ACC112 (cell line): ENCODE measurements at regions not wholly inside any gene's neighbourhood (a gene's known extent, or its start where the extent isn't known, plus 50 kb on each side); places are given as distances from the start of the nearest gene placed in this dataset.

Source experiments
- H2AFZ ChIP-seq: fragments of 200-600 bp; sonication (generic); one replicate; pipeline ENCODE4 v1.6.0; 2017; ENCODE audit warnings: antibody characterized with exemption, low read length; ENCODE audit not compliant: unreplicated experiment
- H3K27ac ChIP-seq: fragments of 200-600 bp; sonication (generic); 2 replicates; pipeline ENCODE4 v1.5.1; 2014; ENCODE audit warnings: low read depth, mild to moderate bottlenecking, antibody characterized with exemption, low read length, moderate library complexity
- H3K27me3 ChIP-seq: fragments of 200-600 bp; sonication (generic); 2 replicates; pipeline ENCODE4 v1.6.1; 2014; ENCODE audit warnings: mild to moderate bottlenecking, antibody characterized with exemption, low read length, moderate library complexity, mixed read lengths; ENCODE audit not compliant: insufficient read depth
- H3K36me3 ChIP-seq: fragments of 200-600 bp; sonication (generic); 2 replicates; pipeline ENCODE4 v1.6.1; 2016; ENCODE audit warnings: mild to moderate bottlenecking, antibody characterized with exemption, low read length, moderate library complexity, mixed read lengths; ENCODE audit not compliant: insufficient read depth
- H3K4me1 ChIP-seq: fragments of 200-600 bp; sonication (generic); one replicate; pipeline ENCODE4 v1.6.1; 2016; ENCODE audit warnings: low read length, mixed read lengths; ENCODE audit not compliant: insufficient read depth, unreplicated experiment, control insufficient read depth
- H3K4me3 ChIP-seq: fragments of 200-600 bp; sonication (generic); 2 replicates; pipeline ENCODE4 v1.5.1; 2014; ENCODE audit warnings: mild to moderate bottlenecking, low read depth, low read length
- H3K79me2 ChIP-seq: fragments of 200-600 bp; sonication (generic); one replicate; pipeline ENCODE4 v1.6.0; 2016; ENCODE audit warnings: low read length; ENCODE audit not compliant: control insufficient read depth, unreplicated experiment, insufficient read depth

DNA sequence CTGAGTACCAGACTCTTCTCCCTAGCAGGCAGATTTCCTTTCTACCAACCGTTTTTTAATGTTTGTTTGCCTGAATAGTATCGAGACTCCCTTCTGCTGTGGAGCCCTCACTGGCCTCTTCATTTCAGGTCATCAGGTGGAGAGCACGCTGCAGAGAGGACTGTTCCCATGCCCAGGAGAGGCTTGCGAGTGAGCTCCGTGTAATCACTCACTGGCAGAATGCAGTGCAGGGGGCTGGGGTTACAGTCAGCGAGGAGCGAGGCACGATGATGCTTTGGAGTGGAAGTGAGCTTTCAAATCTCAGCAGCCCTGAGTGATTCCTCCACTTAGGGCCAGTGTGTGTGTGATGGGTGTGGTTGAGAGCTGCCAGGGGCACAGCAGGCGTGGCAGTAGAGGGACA, 385.2 kb downstream of the SHQ1 start:
- no peak overlapping the region for H3K27ac ChIP-seq
- no peaks in the 10 kb centered on the region for H3K36me3 ChIP-seq
- no peak overlapping the region for H3K4me3 ChIP-seq
- no peaks in the 10 kb centered on the region for H3K79me2 ChIP-seq
- H2AFZ ChIP-seq: no peak overlapping the region
- H3K27me3 ChIP-seq: peaks cover 87% of the 10 kb centered on the region
- no peaks in the 10 kb centered on the region for H3K4me1 ChIP-seq

DNA sequence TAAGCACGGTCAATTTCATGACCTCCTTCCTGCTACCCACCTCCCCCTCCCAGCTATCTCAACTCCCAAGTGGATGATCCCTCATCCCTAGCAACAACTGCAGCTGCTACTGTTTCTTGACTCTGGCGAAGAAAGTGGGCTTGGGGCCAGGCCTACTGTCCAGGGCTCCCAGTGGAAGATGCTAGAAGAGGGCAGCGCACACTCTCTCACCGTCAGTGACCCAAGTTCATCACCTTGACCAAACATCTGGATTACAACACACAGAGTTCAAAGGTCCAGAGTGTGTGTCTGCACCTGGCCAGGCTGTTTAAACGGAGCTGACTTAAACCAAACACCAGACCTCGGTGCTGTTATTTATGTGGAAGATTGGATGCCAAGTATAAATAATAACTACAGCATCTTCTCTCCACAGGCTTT, 385.6 kb downstream of the SHQ1 start:
- Histone ChIP-seq H3K4me1 (no peaks in the 10 kb centered on the region), H3K27ac (no peak overlapping the region), H3K36me3 (no peaks in the 10 kb centered on the region), H3K27me3 (peaks cover 85% of the 10 kb centered on the region), H2AFZ (no peak overlapping the region), H3K4me3 (no peak overlapping the region), H3K79me2 (no peaks in the 10 kb centered on the region)

DNA sequence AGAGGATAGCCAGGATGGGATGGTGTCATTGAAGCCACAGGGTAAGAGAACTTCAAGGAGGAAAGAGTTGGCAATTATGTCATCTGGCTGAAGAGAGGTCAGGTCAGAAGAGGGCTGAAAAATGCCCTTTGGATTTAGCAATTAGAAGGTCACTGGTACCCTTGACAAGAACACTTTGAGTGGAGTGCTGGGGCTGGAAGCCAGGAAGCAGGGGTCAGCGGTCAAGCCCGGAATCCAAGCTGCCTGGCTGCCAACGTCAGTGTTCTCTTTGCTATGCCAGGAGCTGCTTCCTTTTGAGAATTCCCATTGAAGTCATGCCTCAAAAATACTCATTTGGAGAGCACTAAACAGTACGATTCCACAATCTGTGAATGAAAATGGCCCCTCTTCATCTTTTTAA, 386.5 kb downstream of the SHQ1 start:
- Histone ChIP-seq H3K4me1 (no peaks in the 10 kb centered on the region), H3K27ac (no peak overlapping the region), H2AFZ (no peak overlapping the region), H3K36me3 (no peaks in the 10 kb centered on the region), H3K27me3 (peaks cover 76% of the 10 kb centered on the region), H3K79me2 (no peaks in the 10 kb centered on the region), H3K4me3 (no peak overlapping the region)

- Histone ChIP-seq H3K27me3 (peaks cover 63% of the 10 kb centered on the region), H3K27ac (no peak overlapping the region), H2AFZ (no peak overlapping the region), H3K4me1 (no peaks in the 10 kb centered on the region), H3K36me3 (no peaks in the 10 kb centered on the region), H3K79me2 (no peaks in the 10 kb centered on the region), H3K4me3 (no peak overlapping the region)
Observed at GRCh38 chr3:72460205-72461174, 387.8 kb downstream of the SHQ1 start.

GRCh38 chr3:72459588-72459987, 388.7 kb downstream of the SHQ1 start:
- Histone ChIP-seq H3K79me2 (no peaks in the 10 kb centered on the region), H3K27me3 (peaks cover 62% of the 10 kb centered on the region), H3K4me3 (no peak overlapping the region), H3K4me1 (no peaks in the 10 kb centered on the region), H3K36me3 (no peaks in the 10 kb centered on the region), H2AFZ (no peak overlapping the region), H3K27ac (no peak overlapping the region)

DNA sequence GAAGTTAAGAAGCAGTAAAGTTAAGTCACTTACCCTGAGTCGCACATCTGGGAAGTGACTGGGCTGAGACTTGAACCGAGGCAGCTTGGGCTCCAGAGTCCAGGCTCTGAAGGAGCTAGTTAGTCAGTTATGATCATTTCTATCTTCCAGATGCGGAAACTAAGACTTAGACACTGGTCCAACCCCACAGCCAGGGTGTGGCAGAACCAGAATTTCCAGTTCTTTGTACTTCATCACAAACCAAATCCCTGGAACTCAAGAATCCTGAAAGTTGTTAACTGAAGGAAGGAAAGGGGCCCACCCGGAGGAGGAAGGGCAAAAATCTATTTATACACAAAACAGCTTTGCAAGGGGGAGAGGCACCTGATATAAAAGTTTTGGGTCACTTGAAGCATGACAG, 389.9 kb downstream of the SHQ1 start:
- H3K4me1 ChIP-seq: no peaks in the 10 kb centered on the region
- H3K27me3 ChIP-seq: peaks cover 60% of the 10 kb centered on the region
- H2AFZ ChIP-seq: no peak overlapping the region
- no peaks in the 10 kb centered on the region for H3K36me3 ChIP-seq
- H3K27ac ChIP-seq: no peak overlapping the region
- no peaks in the 10 kb centered on the region for H3K79me2 ChIP-seq
- no peak overlapping the region for H3K4me3 ChIP-seq

GRCh38 chr3:72454441-72454840, 393.8 kb downstream of the SHQ1 start:
- no peak overlapping the region for H3K27ac ChIP-seq

GRCh38 chr3:72453706-72454105, 394.5 kb downstream of the SHQ1 start:
- H3K27me3 ChIP-seq: peaks cover 44% of the 10 kb centered on the region
- H3K27ac ChIP-seq: no peak overlapping the region
- H3K36me3 ChIP-seq: no peaks in the 10 kb centered on the region
- H3K4me1 ChIP-seq: no peaks in the 10 kb centered on the region
- no peak overlapping the region for H3K4me3 ChIP-seq
- no peaks in the 10 kb centered on the region for H3K79me2 ChIP-seq
- H2AFZ ChIP-seq: no peak overlapping the region

More at GRCh38 chr3:72454441-72454840, 393.8 kb downstream of the SHQ1 start:
- H3K4me1 ChIP-seq: no peaks in the 10 kb centered on the region
- no peaks in the 10 kb centered on the region for H3K36me3 ChIP-seq
- no peaks in the 10 kb centered on the region for H3K79me2 ChIP-seq
- no peak overlapping the region for H2AFZ ChIP-seq
- peaks cover 50% of the 10 kb centered on the region for H3K27me3 ChIP-seq
- H3K4me3 ChIP-seq: no peak overlapping the region

DNA sequence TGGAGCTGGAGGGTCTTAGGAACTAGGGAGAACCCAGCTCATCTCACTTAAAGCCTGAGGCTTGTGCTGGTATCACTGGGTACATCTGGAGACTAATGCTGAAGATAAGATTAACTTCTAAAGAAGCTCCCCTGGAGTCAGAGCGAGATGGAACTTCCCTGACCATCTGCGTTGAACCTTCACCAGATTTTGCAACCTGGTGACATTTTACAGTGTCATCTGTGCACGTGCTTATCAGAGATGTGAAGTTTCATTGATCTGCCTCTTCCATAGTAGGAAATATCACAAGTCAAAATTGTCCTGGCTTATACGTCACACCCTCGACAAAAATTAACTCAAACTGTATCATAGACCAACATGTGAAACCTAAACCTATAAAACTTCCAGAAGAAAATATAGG, 395.5 kb downstream of the SHQ1 start:
- H2AFZ ChIP-seq: no peak overlapping the region
- no peak overlapping the region for H3K27ac ChIP-seq
- no peaks in the 10 kb centered on the region for H3K79me2 ChIP-seq
- H3K4me3 ChIP-seq: no peak overlapping the region
- H3K4me1 ChIP-seq: no peaks in the 10 kb centered on the region
- H3K36me3 ChIP-seq: no peaks in the 10 kb centered on the region
- peaks cover 44% of the 10 kb centered on the region for H3K27me3 ChIP-seq

DNA sequence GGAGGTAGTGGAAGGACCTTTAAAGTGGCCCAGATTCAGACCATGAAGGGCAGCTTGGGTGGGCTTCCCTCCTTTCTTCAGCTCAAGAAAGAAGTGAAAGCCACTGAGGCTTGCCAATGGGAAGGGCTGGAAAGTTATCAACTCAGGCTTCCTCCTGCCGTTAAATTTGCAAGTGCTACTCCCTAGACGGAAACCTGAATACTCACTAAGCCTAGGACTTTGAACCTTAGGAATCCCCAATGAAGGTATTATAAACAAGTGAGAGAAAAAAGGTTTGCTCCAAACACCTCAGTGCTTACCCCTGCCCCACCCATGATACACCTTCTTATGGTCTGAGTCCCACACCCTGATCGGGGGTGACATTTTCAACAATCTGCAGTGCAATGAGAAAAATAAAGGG, 396.4 kb downstream of the SHQ1 start:
- Histone ChIP-seq H3K4me1 (no peaks in the 10 kb centered on the region), H3K4me3 (no peak overlapping the region), H3K27me3 (peaks cover 44% of the 10 kb centered on the region), H2AFZ (no peak overlapping the region), H3K36me3 (no peaks in the 10 kb centered on the region), H3K27ac (no peak overlapping the region), H3K79me2 (no peaks in the 10 kb centered on the region)

DNA sequence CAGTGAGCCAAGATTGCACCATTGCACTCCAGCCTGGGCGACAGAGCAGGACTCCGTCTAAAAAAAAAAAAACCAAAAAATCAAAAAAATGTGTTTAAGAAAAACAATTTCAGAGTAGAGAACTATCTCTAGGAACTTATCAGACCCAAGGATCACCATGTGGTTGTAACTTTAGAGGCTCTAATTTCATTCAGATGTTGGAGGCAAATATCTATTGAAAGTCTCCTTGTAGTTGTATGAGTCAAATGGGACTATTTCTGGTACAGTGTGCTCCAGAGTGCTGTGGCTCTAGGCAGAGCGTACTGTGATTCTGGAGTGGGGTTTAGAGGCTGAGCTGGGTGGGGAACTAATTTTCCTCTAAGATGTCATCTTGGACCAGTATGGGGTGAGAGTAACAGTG, 398.7 kb downstream of the SHQ1 start:
- no peak overlapping the region for H3K4me3 ChIP-seq
- H3K79me2 ChIP-seq: peaks cover 22% of the 10 kb centered on the region
- no peak overlapping the region for H2AFZ ChIP-seq
- H3K27me3 ChIP-seq: peaks cover 36% of the 10 kb centered on the region
- H3K27ac ChIP-seq: no peak overlapping the region
- peaks cover 13% of the 10 kb centered on the region for H3K4me1 ChIP-seq
- H3K36me3 ChIP-seq: no peaks in the 10 kb centered on the region
